ENCODE measurements at regions not wholly inside any gene's neighbourhood (a gene's known extent, or its start where the extent isn't known, plus 50 kb on each side); places are given as distances from the start of the nearest gene placed in this dataset.

GRCh38 chr14:30077946-30078345 is 150.3 kb upstream of the PRKD1 start:
- no peak overlapping the region for H3K27ac ChIP-seq (ENCODE audit: low read depth, low read length)
- no peaks in the 10 kb centered on the region for H3K27me3 ChIP-seq (ENCODE audit: control insufficient read depth in 1 of 2, insufficient read depth in 2 of 2, low read length in 2 of 2)
- H3K9me3 ChIP-seq (ENCODE audit: low read length): no peaks in the 10 kb centered on the region
- H3K9ac ChIP-seq (ENCODE audit: low read length): no peak overlapping the region
- H3K36me3 ChIP-seq (ENCODE audit: insufficient read depth, low read length): no peaks in the 10 kb centered on the region
- H3K4me3 ChIP-seq (ENCODE audit: low read depth in 1 of 2, low read length in 2 of 2): no peak overlapping the region
- no peaks in the 10 kb centered on the region for H3K4me1 ChIP-seq (ENCODE audit: insufficient read depth, low read length)

- Histone ChIP-seq H3K27ac (ENCODE audit: low read depth, low read length) (no peak overlapping the region), H3K9me3 (ENCODE audit: low read length) (no peaks in the 10 kb centered on the region), H3K27me3 (ENCODE audit: control insufficient read depth in 1 of 2, insufficient read depth in 2 of 2, low read length in 2 of 2) (no peaks in the 10 kb centered on the region), H3K4me3 (ENCODE audit: low read depth in 1 of 2, low read length in 2 of 2) (no peak overlapping the region), H3K4me1 (ENCODE audit: insufficient read depth, low read length) (no peaks in the 10 kb centered on the region), H3K36me3 (ENCODE audit: insufficient read depth, low read length) (no peaks in the 10 kb centered on the region), H3K9ac (ENCODE audit: low read length) (no peak overlapping the region)
Measured at GRCh38 chr14:30078811-30079402, 151.3 kb upstream of the PRKD1 start.

GRCh38 chr14:30082486-30082885 is 154.8 kb upstream of the PRKD1 start:
- Histone ChIP-seq H3K27me3 (ENCODE audit: control insufficient read depth in 1 of 2, insufficient read depth in 2 of 2, low read length in 2 of 2) (no peaks in the 10 kb centered on the region), H3K4me3 (ENCODE audit: low read depth in 1 of 2, low read length in 2 of 2) (no peak overlapping the region), H3K36me3 (ENCODE audit: insufficient read depth, low read length) (no peaks in the 10 kb centered on the region), H3K9ac (ENCODE audit: low read length) (no peak overlapping the region), H3K27ac (ENCODE audit: low read depth, low read length) (no peak overlapping the region), H3K4me1 (ENCODE audit: insufficient read depth, low read length) (no peaks in the 10 kb centered on the region), H3K9me3 (ENCODE audit: low read length) (no peaks in the 10 kb centered on the region)

DNA sequence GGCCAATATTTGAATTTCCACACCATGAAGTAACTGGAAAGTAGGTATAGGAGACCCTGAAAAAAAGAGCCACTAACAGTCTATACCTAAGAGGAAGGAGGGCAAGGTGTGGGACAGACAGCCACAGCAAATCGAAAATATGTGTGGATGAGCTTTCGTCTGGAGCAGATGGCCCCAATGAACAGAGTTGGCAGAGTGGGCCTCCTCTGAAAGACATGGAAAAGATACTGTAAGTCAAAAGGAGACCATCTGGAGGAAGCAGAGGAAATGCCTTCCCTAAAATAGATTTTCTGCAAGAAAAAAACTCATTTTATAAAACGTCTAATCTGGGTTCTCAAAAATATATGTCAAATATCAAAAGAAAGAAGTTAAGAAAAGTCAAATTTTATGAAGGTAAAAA is 157.2 kb upstream of the PRKD1 start:
- no peak overlapping the region for H3K4me3 ChIP-seq (ENCODE audit: low read depth in 1 of 2, low read length in 2 of 2)
- no peaks in the 10 kb centered on the region for H3K4me1 ChIP-seq (ENCODE audit: insufficient read depth, low read length)
- no peak overlapping the region for H3K27ac ChIP-seq (ENCODE audit: low read depth, low read length)
- H3K9me3 ChIP-seq (ENCODE audit: low read length): no peaks in the 10 kb centered on the region
- no peaks in the 10 kb centered on the region for H3K36me3 ChIP-seq (ENCODE audit: insufficient read depth, low read length)
- no peak overlapping the region for H3K9ac ChIP-seq (ENCODE audit: low read length)
- H3K27me3 ChIP-seq (ENCODE audit: control insufficient read depth in 1 of 2, insufficient read depth in 2 of 2, low read length in 2 of 2): no peaks in the 10 kb centered on the region

DNA sequence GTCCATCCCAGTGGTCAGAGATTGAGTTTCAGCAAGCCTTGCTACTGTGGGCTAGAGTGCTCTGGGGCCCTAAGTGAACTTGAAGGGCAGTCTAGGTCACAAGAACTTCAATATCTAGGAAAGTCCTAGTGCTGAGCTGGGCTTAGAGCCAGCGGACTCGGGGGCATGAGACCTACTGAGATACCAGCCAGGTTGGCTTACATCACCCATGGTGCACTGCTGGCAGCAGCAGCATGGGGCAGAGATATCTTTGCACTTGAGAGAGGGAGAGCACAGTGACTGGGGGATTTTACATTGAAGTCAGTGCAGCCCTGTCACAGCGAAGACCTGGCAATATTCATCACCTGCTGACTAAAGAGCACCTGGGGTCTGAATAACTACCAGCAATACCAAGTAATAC is 158.3 kb upstream of the PRKD1 start:
- H3K4me1 ChIP-seq (ENCODE audit: insufficient read depth, low read length): no peaks in the 10 kb centered on the region
- H3K27ac ChIP-seq (ENCODE audit: low read depth, low read length): no peak overlapping the region
- H3K9ac ChIP-seq (ENCODE audit: low read length): no peak overlapping the region
- peaks cover under 1% of the 10 kb centered on the region for H3K9me3 ChIP-seq (ENCODE audit: low read length)
- H3K27me3 ChIP-seq (ENCODE audit: control insufficient read depth in 1 of 2, insufficient read depth in 2 of 2, low read length in 2 of 2): no peaks in the 10 kb centered on the region
- no peaks in the 10 kb centered on the region for H3K36me3 ChIP-seq (ENCODE audit: insufficient read depth, low read length)
- H3K4me3 ChIP-seq (ENCODE audit: low read depth in 1 of 2, low read length in 2 of 2): no peak overlapping the region

- H3K4me3 ChIP-seq (ENCODE audit: low read depth in 1 of 2, low read length in 2 of 2): no peak overlapping the region
- peaks cover 7% of the 10 kb centered on the region for H3K9me3 ChIP-seq (ENCODE audit: low read length)
- H3K27me3 ChIP-seq (ENCODE audit: control insufficient read depth in 1 of 2, insufficient read depth in 2 of 2, low read length in 2 of 2): no peaks in the 10 kb centered on the region
- H3K9ac ChIP-seq (ENCODE audit: low read length): no peak overlapping the region
- no peak overlapping the region for H3K27ac ChIP-seq (ENCODE audit: low read depth, low read length)
- H3K36me3 ChIP-seq (ENCODE audit: insufficient read depth, low read length): no peaks in the 10 kb centered on the region
- H3K4me1 ChIP-seq (ENCODE audit: insufficient read depth, low read length): no peaks in the 10 kb centered on the region
Measured at GRCh38 chr14:30088620-30089019, 161.0 kb upstream of the PRKD1 start.

GRCh38 chr14:30108975-30109700 is 181.5 kb upstream of the PRKD1 start:
- H3K4me1 ChIP-seq (ENCODE audit: insufficient read depth, low read length): no peaks in the 10 kb centered on the region
- no peak overlapping the region for H3K9ac ChIP-seq (ENCODE audit: low read length)
- H3K27ac ChIP-seq (ENCODE audit: low read depth, low read length): no peak overlapping the region
- H3K27me3 ChIP-seq (ENCODE audit: control insufficient read depth in 1 of 2, insufficient read depth in 2 of 2, low read length in 2 of 2): no peaks in the 10 kb centered on the region
- H3K9me3 ChIP-seq (ENCODE audit: low read length): no peaks in the 10 kb centered on the region
- no peaks in the 10 kb centered on the region for H3K36me3 ChIP-seq (ENCODE audit: insufficient read depth, low read length)
- H3K4me3 ChIP-seq (ENCODE audit: low read depth in 1 of 2, low read length in 2 of 2): no peak overlapping the region

DNA sequence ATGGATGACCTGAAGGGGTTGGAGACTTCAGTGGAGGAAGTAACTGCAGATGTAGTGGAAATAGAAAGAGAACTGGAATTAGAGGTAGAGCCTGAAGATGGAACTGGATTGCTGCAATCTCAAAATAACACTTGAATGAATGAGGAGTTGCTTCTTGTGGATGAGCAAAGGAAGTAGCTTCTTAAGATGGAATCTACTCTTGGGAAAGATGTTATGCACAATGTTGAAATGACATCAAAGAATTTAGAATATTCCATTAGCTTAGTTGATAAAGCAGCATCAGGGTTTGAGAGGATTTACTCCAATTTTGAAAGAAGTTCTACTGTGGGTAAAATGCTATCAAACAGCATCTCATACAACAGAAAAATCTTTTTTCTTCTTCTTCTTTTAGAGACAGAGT is 186.4 kb upstream of the PRKD1 start:
- Histone ChIP-seq H3K4me1 (ENCODE audit: insufficient read depth, low read length) (no peaks in the 10 kb centered on the region), H3K36me3 (ENCODE audit: insufficient read depth, low read length) (no peaks in the 10 kb centered on the region), H3K9ac (ENCODE audit: low read length) (no peak overlapping the region), H3K27me3 (ENCODE audit: control insufficient read depth in 1 of 2, insufficient read depth in 2 of 2, low read length in 2 of 2) (no peaks in the 10 kb centered on the region), H3K9me3 (ENCODE audit: low read length) (no peaks in the 10 kb centered on the region), H3K27ac (ENCODE audit: low read depth, low read length) (no peak overlapping the region), H3K4me3 (ENCODE audit: low read depth in 1 of 2, low read length in 2 of 2) (no peak overlapping the region)

- H3K9me3 ChIP-seq (ENCODE audit: low read length): no peaks in the 10 kb centered on the region
- no peaks in the 10 kb centered on the region for H3K4me1 ChIP-seq (ENCODE audit: insufficient read depth, low read length)
- H3K4me3 ChIP-seq (ENCODE audit: low read depth in 1 of 2, low read length in 2 of 2): no peak overlapping the region
- H3K27ac ChIP-seq (ENCODE audit: low read depth, low read length): no peak overlapping the region
- no peaks in the 10 kb centered on the region for H3K36me3 ChIP-seq (ENCODE audit: insufficient read depth, low read length)
- no peaks in the 10 kb centered on the region for H3K27me3 ChIP-seq (ENCODE audit: control insufficient read depth in 1 of 2, insufficient read depth in 2 of 2, low read length in 2 of 2)
- no peak overlapping the region for H3K9ac ChIP-seq (ENCODE audit: low read length)
Measured at GRCh38 chr14:30115756-30116155, 188.1 kb upstream of the PRKD1 start.

DNA sequence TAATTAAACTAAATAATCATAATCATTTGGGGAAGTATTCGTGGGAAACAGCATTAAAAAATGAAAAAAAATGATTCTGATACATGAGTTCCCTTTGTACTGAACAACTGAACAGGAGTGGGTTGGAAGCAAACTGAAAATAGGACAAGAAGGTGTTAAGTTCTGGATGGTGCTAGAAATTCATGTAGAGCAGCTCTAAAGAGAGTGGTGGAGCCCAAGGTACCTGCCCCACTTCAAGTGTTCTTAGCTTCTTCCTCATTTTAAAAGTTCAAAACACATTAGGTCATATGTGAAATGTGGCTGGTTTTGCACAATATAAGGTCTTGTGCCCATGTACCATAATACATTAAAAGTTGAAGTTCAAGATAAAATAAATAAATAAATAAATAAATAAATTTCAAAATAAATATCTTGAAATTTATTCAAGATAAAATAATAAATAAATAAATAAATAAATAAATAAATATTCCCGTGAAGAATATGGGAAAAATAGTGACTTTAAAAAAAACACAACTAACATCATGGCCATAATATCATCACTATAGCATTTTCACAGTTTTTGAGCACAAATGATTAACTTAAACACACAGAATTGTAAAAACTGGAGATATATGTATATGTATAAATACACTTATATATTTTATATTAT is 191.5 kb upstream of the PRKD1 start:
- H3K4me3 ChIP-seq (ENCODE audit: low read depth in 1 of 2, low read length in 2 of 2): no peak overlapping the region

DNA sequence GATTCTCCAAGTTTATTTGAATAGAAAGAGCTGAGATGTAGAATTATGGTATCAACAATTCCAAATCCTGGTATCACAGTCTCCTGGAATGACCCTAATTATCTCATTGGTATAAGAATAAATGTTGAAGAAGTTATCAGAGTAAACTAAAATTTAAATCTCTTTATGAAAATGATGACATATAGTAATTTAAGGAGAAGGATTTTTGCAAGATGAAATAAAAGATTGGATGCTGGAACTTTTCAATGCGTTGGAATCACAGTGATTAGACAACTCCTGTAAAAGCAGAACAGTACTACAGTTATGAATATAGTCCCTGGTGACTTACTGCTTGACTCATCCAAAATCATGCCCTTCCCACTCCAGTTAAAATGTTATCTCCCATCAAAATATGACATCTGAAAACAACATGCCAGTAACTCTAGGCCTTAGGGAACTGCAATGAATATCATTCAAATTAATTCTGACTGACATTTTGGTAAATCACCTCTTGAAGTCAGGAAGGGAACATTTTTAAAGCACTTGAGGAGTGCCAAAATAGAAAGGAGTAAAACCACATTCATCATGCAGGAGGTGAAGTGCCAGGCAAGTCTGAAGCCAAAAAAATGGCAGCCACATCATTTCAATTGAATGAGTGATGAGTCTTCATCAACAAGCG is 197.8 kb upstream of the PRKD1 start:
- Histone ChIP-seq H3K27ac (ENCODE audit: low read depth, low read length) (no peak overlapping the region), H3K9me3 (ENCODE audit: low read length) (no peaks in the 10 kb centered on the region), H3K9ac (ENCODE audit: low read length) (no peak overlapping the region), H3K4me3 (ENCODE audit: low read depth in 1 of 2, low read length in 2 of 2) (no peak overlapping the region), H3K4me1 (ENCODE audit: insufficient read depth, low read length) (no peaks in the 10 kb centered on the region), H3K27me3 (ENCODE audit: control insufficient read depth in 1 of 2, insufficient read depth in 2 of 2, low read length in 2 of 2) (no peaks in the 10 kb centered on the region), H3K36me3 (ENCODE audit: insufficient read depth, low read length) (no peaks in the 10 kb centered on the region)

More for the DNA sequence above, 191.5 kb upstream of the PRKD1 start:
- Histone ChIP-seq H3K9me3 (ENCODE audit: low read length) (no peaks in the 10 kb centered on the region), H3K9ac (ENCODE audit: low read length) (no peak overlapping the region), H3K27ac (ENCODE audit: low read depth, low read length) (no peak overlapping the region), H3K36me3 (ENCODE audit: insufficient read depth, low read length) (no peaks in the 10 kb centered on the region), H3K27me3 (ENCODE audit: control insufficient read depth in 1 of 2, insufficient read depth in 2 of 2, low read length in 2 of 2) (no peaks in the 10 kb centered on the region), H3K4me1 (ENCODE audit: insufficient read depth, low read length) (no peaks in the 10 kb centered on the region)

All from muscle layer of colon (tissue), 2 donors.